ENCODE measurements at regions not wholly inside any gene's neighbourhood (a gene's known extent, or its start where the extent isn't known, plus 50 kb on each side); places are given as distances from the start of the nearest gene placed in this dataset.

DNA sequence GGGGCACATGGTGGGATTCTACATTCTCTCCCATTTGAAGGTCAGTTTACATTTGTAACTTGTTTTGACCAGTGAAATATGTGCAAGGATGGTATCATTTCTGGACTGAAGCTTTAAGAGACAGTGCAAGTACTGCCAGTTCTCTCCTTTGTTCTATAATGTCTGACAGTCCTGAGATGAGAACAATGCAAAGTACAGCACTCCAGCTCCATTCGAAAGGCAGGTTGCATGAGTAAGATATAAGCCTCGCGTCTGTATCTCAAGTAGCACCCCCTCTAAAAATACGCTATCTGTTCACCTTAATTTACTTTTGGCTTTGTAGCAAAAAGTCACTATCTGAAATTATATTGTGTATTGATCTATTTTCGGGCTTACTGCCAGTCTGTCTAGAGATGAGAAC is 1122.2 kb upstream of the TMEM132C start:
- TF ChIP-seq, protein P1, sequence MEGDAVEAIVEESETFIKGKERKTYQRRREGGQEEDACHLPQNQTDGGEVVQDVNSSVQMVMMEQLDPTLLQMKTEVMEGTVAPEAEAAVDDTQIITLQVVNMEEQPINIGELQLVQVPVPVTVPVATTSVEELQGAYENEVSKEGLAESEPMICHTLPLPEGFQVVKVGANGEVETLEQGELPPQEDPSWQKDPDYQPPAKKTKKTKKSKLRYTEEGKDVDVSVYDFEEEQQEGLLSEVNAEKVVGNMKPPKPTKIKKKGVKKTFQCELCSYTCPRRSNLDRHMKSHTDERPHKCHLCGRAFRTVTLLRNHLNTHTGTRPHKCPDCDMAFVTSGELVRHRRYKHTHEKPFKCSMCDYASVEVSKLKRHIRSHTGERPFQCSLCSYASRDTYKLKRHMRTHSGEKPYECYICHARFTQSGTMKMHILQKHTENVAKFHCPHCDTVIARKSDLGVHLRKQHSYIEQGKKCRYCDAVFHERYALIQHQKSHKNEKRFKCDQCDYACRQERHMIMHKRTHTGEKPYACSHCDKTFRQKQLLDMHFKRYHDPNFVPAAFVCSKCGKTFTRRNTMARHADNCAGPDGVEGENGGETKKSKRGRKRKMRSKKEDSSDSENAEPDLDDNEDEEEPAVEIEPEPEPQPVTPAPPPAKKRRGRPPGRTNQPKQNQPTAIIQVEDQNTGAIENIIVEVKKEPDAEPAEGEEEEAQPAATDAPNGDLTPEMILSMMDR (IDR thresholded peaks at IDR 0.05 in 4 of 5, conservative IDR thresholded peaks at IDR 0.05 in 1 of 5) = no peak
- TF ChIP-seq POLR2A (IDR thresholded peaks at IDR 0.05) = no peak

Data from gastrocnemius medialis (tissue), 4 donors.